Ascending aorta (tissue), 2 donors: ENCODE measurements at regions not wholly inside any gene's neighbourhood (a gene's known extent, or its start where the extent isn't known, plus 50 kb on each side); places are given as distances from the start of the nearest gene placed in this dataset.
"Not testable (repeated sequence)": the region's sequence is repeated elsewhere in the genome, so short reads cannot be mapped to it uniquely, and the experiment has no call there.

Experiments used
- DNase-seq, 2 donors: peaks; one replicate each; pipeline ENCODE4 v3.0.0-alpha.2; 2019; ENCODE audit warnings: low spot score in 2 of 2
- H3K27ac ChIP-seq, 2 donors: fragments of 200-600 bp; sonication (generic); one replicate each; pipeline ENCODE4 v1.5.1; 2016 to 2017; ENCODE audit warnings: mild to moderate bottlenecking in 1 of 2
- H3K27me3 ChIP-seq: fragments of 200-600 bp; sonication (generic); one replicate; pipeline ENCODE4 v1.5.1; 2017
- H3K36me3 ChIP-seq, 2 donors: fragments of 200-600 bp; sonication (generic); one replicate each; pipeline ENCODE4 v1.5.1; 2016
- H3K4me1 ChIP-seq, 2 donors: fragments of 200-600 bp; sonication (generic); one replicate each; pipeline ENCODE4 v1.5.1; 2016 to 2017; ENCODE audit warnings: mild to moderate bottlenecking in 1 of 2
- H3K4me3 ChIP-seq, 2 donors: fragments of 200-600 bp; sonication (generic); one replicate each; pipeline ENCODE4 v1.5.1; 2016 to 2017; ENCODE audit warnings: mild to moderate bottlenecking in 1 of 2
- H3K9me3 ChIP-seq, 2 donors: fragments of 200-600 bp; sonication (generic); one replicate each; pipeline ENCODE4 v1.5.1; 2016
- CTCF ChIP-seq, 3 experiments: fragments of 200-600 bp in 2 of 3; fragments of 450-650 bp in 1 of 3; sonication (generic) in 2 of 3; IDR thresholded peaks; one replicate each; pipeline ENCODE4 v1.5.1; 2016 to 2019; ENCODE audit warnings: antibody characterized with exemption in 3 of 3, mild to moderate bottlenecking in 1 of 3, moderate library complexity in 1 of 3
- intact Hi-C: fragments of 100-400 bp; cut with DNase I; formaldehyde crosslinking; loops from one replicate; pipeline ENCODE4 v1.15.1; 2023

DNA sequence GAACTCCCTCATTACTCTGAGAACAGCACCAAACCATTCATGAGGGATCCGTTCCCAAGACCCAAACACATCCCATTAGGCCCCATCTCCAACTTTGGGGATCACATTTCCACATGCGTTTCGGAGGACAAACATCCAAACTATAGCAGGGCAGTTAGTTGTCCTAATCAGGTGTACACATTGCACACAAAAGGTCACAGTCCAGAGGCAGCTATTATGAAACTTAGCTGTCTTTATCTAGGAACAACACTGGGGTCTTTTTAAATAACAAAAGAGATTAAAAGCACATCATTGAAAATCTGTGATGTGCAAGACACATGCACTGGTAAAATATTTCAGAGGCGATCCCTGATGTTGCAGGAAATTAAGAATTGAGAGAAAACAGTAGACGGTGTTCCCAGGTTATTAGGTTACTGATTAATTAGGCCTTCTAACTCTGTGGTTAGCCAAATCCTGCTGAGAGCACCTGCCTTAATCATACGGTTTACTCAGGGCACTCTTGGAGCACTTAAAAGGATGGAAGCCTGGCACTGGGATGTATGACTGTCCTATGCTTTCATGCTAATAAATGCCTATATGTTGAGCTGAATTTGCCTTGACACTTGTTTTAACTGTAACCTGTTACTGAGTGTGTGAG, 1574.5 kb upstream of the WWC1 start:
- intact Hi-C loops, result no loop called here
- no peak for TF ChIP-seq CTCF (IDR thresholded peaks at IDR 0.05)
- Histone ChIP-seq H3K36me3 (no peaks in the 10 kb centered on the region), H3K27ac (no peak overlapping the region), H3K4me1 (no peaks in the 10 kb centered on the region), H3K27me3 (no peaks in the 10 kb centered on the region), H3K9me3 (no peaks in the 10 kb centered on the region), H3K4me3 (no peak overlapping the region)
- DNase-seq, result no peak

DNA sequence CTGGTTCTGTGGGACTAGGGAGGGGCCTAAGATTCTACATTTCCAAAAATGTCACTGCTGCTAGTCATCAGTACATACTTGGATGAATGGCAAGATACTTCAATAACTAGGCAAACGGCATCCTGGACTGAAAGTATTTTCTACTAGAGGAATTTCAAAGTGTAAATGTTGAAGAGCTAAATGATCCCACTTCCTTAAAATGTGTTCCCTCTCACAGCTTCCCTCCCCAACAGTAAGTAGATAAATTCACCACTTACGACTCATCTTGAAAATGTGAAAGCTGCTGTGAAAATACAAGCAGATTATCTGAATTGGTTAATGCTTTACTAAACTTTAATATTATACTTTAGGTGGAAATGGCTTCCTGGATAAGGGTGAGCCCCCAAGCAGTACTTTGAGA, 1571.5 kb upstream of the WWC1 start:
- Histone ChIP-seq H3K36me3 (no peaks in the 10 kb centered on the region), H3K27me3 (no peaks in the 10 kb centered on the region), H3K27ac (no peak overlapping the region), H3K9me3 (no peaks in the 10 kb centered on the region), H3K4me1 (no peaks in the 10 kb centered on the region), H3K4me3 (no peak overlapping the region)
- TF ChIP-seq CTCF (IDR thresholded peaks at IDR 0.05), result no peak
- no peak for DNase-seq
- intact Hi-C loops, result no loop called here

DNA sequence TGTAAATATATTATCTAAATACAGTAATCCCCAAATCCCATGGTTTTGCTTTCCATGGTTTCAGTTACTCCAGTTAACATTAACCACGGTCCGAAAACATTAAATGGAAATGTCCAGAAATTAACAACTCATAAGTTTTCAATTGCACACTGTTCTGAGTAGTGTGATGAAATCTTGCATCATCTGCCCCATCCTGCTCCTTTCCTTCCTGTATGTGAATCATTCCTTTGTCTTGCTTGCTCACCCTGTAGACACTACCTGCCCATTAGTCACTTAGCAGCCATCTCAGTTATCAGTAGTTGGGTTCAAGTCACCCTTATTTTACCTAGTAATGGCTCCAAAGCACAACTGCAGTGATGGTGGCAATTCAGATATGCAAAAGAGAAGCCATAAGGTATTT, 1568.5 kb upstream of the WWC1 start:
- intact Hi-C loops, result no loop called here
- Histone ChIP-seq H3K4me3 (no peak overlapping the region), H3K27me3 (no peaks in the 10 kb centered on the region), H3K27ac (no peak overlapping the region), H3K9me3 (no peaks in the 10 kb centered on the region), H3K36me3 (no peaks in the 10 kb centered on the region), H3K4me1 (no peaks in the 10 kb centered on the region)
- TF ChIP-seq CTCF (IDR thresholded peaks at IDR 0.05), result no peak
- DNase-seq, result no peak

DNA sequence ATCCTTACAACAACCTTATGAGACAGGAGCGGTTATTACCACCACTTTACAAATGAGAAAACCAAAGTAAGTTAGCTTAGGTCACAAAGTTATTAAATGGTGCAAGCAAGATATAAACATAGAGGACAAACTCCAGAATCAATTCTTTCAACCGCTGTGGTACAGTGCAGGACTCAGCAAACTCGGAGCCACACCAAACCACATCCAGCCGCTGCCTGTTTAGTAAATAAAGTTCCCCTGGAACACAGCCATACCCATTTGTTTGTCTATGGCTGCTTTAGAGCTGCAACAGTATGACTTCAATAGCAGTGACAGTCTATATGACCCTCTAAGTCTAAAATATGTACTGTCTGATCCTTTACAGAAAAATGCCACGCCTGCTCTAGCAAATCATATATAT, 1567.2 kb upstream of the WWC1 start:
- no peak overlapping the region for H3K4me3 ChIP-seq
- intact Hi-C loops, result no loop called here
- H3K4me1 ChIP-seq, result no peaks in the 10 kb centered on the region
- TF ChIP-seq CTCF (IDR thresholded peaks at IDR 0.05), result no peak
- no peaks in the 10 kb centered on the region for H3K36me3 ChIP-seq
- DNase-seq, result no peak
- no peak overlapping the region for H3K27ac ChIP-seq
- no peaks in the 10 kb centered on the region for H3K9me3 ChIP-seq
- H3K27me3 ChIP-seq, result no peaks in the 10 kb centered on the region

DNA sequence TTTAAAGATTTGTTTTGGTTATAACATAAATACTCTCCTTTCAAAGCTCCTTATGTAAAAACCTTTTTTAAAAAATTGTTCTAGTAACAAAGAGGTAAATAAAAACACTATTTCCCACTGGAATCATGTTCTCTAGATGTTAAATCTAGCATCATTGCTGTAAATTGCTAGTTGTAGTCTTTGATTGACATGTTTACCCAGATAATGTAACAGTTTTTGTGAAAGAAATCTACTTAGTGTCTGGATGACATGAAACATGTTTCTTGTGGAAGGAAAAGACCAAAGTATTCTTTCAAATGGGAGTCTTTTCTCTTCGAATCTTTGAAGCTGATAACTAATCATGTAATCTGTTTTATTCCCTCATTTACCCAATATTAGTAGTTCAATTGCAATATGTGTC, 1565.9 kb upstream of the WWC1 start:
- intact Hi-C loops, result no loop called here
- no peak overlapping the region for H3K27ac ChIP-seq
- no peaks in the 10 kb centered on the region for H3K9me3 ChIP-seq
- H3K4me3 ChIP-seq, result no peak overlapping the region
- no peaks in the 10 kb centered on the region for H3K4me1 ChIP-seq
- DNase-seq, result no peak
- no peaks in the 10 kb centered on the region for H3K36me3 ChIP-seq
- TF ChIP-seq CTCF (IDR thresholded peaks at IDR 0.05), result no peak
- H3K27me3 ChIP-seq, result no peaks in the 10 kb centered on the region

- no peak for DNase-seq
- no peak overlapping the region for H3K27ac ChIP-seq
- H3K4me3 ChIP-seq, result no peak overlapping the region
- H3K36me3 ChIP-seq, result no peaks in the 10 kb centered on the region
- no peaks in the 10 kb centered on the region for H3K4me1 ChIP-seq
- no peak for TF ChIP-seq CTCF (IDR thresholded peaks at IDR 0.05)
- intact Hi-C loops, result no loop called here
- H3K27me3 ChIP-seq, result no peaks in the 10 kb centered on the region
- no peaks in the 10 kb centered on the region for H3K9me3 ChIP-seq
Measured at GRCh38 chr5:166726406-166726805, 1565.0 kb upstream of the WWC1 start.

DNA sequence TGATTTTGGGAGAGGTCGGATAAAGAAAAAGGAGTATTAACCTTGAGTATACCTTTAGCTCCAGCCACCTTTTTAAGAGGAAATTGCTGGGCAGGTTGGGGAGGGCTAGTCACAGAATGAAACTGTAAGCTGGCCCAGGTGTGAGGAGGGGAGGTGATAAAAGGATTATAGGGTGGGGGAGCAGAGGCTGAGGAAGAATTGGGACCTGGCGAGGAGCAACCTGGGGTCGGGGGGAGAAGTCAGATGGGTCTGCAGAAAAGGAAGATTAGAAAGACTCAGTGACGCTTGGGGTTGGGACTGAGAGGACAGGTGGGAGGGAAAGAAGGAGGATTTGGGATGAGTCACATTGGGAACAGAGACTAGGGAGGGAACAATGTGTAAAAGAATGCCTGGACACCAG, 1548.5 kb upstream of the WWC1 start:
- H3K36me3 ChIP-seq, H3K4me3 ChIP-seq, H3K4me1 ChIP-seq, DNase-seq, intact Hi-C loops, H3K27ac ChIP-seq, H3K9me3 ChIP-seq, H3K27me3 ChIP-seq: not testable (repeated sequence)
